GM19240 (cell line): ENCODE measurements at regions not wholly inside any gene's neighbourhood (a gene's known extent, or its start where the extent isn't known, plus 50 kb on each side); places are given as distances from the start of the nearest gene placed in this dataset.
A peak's percentile ranks its signal among the peaks of the same experiment; 100 is the strongest.
"Not testable (repeated sequence)": the region's sequence is repeated elsewhere in the genome, so short reads cannot be mapped to it uniquely, and the experiment has no call there.

Experiments used
- DNase-seq: peaks from one replicate; pipeline ENCODE4 v3.0.0; 2011; ENCODE audit warnings: low spot score; ENCODE audit not compliant: insufficient read length

GRCh38 chr17:62156949-62157348 is 91.9 kb upstream of the MED13 start:
- DNase-seq = no peak

GRCh38 chr17:62154909-62155308 is 89.8 kb upstream of the MED13 start:
- DNase-seq = no peak

- DNase-seq = no peak
Measured at GRCh38 chr17:62150471-62150870, 85.4 kb upstream of the MED13 start.

GRCh38 chr17:62149961-62150360 is 84.9 kb upstream of the MED13 start:
- DNase-seq = no peak

- no peak for DNase-seq
Measured at GRCh38 chr17:62147284-62147683, 82.2 kb upstream of the MED13 start.

- no peak for DNase-seq
Measured at GRCh38 chr17:62140836-62141235, 75.8 kb upstream of the MED13 start.

- no peak for DNase-seq
Measured at GRCh38 chr17:62140376-62140775, 75.3 kb upstream of the MED13 start.

- not testable (repeated sequence) for DNase-seq
Measured at GRCh38 chr17:62139690-62140354, 74.7 kb upstream of the MED13 start.

GRCh38 chr17:62139141-62139540 is 74.1 kb upstream of the MED13 start:
- DNase-seq = no peak

GRCh38 chr17:62138676-62139121 is 73.6 kb upstream of the MED13 start:
- not testable (repeated sequence) for DNase-seq

- DNase-seq = not testable (repeated sequence)
Measured at GRCh38 chr17:62137734-62138624, 72.9 kb upstream of the MED13 start.

- not testable (repeated sequence) for DNase-seq
Measured at GRCh38 chr17:62137013-62137733, 72.1 kb upstream of the MED13 start.

GRCh38 chr17:62135742-62136141 is 70.7 kb upstream of the MED13 start:
- no peak for DNase-seq

GRCh38 chr17:62135096-62135495 is 70.0 kb upstream of the MED13 start:
- DNase-seq = not testable (repeated sequence)

- DNase-seq = no peak
Measured at GRCh38 chr17:62134397-62134796, 69.3 kb upstream of the MED13 start.

GRCh38 chr17:62131271-62131670 is 66.2 kb upstream of the MED13 start:
- DNase-seq = not testable (repeated sequence)

GRCh38 chr17:62130739-62131138 is 65.7 kb upstream of the MED13 start:
- no peak for DNase-seq

GRCh38 chr17:62126292-62126691 is 61.2 kb upstream of the MED13 start:
- DNase-seq = no peak

- DNase-seq = no peak
Measured at GRCh38 chr17:62125307-62125706, 60.2 kb upstream of the MED13 start.

GRCh38 chr17:62121025-62121730 is 56.1 kb upstream of the MED13 start:
- DNase-seq = no peak

- peak; percentile 14 for DNase-seq
Measured at GRCh38 chr17:62119373-62119772, 54.3 kb upstream of the MED13 start.
